ENCODE measurements at regions not wholly inside any gene's neighbourhood (a gene's known extent, or its start where the extent isn't known, plus 50 kb on each side); places are given as distances from the start of the nearest gene placed in this dataset.

- H3K27me3 ChIP-seq (ENCODE audit: insufficient read depth, low read length): no peaks in the 10 kb centered on the region
- H2AFZ ChIP-seq (ENCODE audit: low read depth, low read length): no peak overlapping the region
- no peaks in the 10 kb centered on the region for H3K36me3 ChIP-seq (ENCODE audit: insufficient read depth, low read length)
- no peak overlapping the region for H3K4me3 ChIP-seq (ENCODE audit: low read length)
- H3K4me1 ChIP-seq (ENCODE audit: insufficient read depth, low read length): peaks cover 14% of the 10 kb centered on the region
- H3K9me3 ChIP-seq (ENCODE audit: low read length): no peaks in the 10 kb centered on the region
Observed at GRCh38 chr13:34815526-34815925, 126.5 kb upstream of the NBEA start.

DNA sequence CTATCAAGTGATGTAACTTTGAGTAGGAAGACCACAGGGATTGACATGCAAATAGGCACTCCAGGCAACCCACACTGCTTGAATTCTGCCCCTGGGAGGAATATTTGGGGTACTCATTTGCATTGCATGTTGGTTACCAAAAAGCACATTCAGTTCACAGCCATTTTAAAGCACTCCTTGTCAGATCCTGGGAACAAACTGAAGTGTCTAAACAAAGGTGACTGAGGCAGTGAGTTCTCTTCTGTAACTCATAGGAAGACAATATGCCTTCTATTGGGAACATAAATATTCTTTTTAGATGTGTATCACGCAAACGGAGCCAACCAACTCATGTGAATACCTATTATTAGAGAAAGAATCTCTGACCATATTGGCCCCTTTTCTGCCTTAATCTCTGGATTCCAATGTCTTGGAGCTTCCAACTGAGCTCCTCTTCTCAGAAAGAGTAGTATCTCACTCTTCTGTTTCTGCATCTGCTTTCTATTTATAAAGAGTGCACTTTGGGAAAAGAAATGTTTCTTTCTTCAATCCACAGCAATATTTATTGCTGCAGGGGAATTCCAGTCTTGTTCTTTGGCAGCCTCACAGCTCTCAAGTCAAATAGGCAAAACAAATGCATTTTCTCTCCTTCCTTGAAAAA is 125.7 kb upstream of the NBEA start:
- Histone ChIP-seq H3K4me1 (ENCODE audit: insufficient read depth, low read length) (peaks cover 14% of the 10 kb centered on the region), H3K36me3 (ENCODE audit: insufficient read depth, low read length) (no peaks in the 10 kb centered on the region), H3K27me3 (ENCODE audit: insufficient read depth, low read length) (no peaks in the 10 kb centered on the region), H3K9me3 (ENCODE audit: low read length) (no peaks in the 10 kb centered on the region), H3K4me3 (ENCODE audit: low read length) (no peak overlapping the region), H2AFZ (ENCODE audit: low read depth, low read length) (no peak overlapping the region)

- Histone ChIP-seq H3K4me1 (ENCODE audit: insufficient read depth, low read length) (peaks cover 14% of the 10 kb centered on the region), H3K27me3 (ENCODE audit: insufficient read depth, low read length) (no peaks in the 10 kb centered on the region), H3K9me3 (ENCODE audit: low read length) (no peaks in the 10 kb centered on the region), H3K36me3 (ENCODE audit: insufficient read depth, low read length) (no peaks in the 10 kb centered on the region), H3K4me3 (ENCODE audit: low read length) (no peak overlapping the region), H2AFZ (ENCODE audit: low read depth, low read length) (no peak overlapping the region)
Observed at GRCh38 chr13:34816908-34817665, 125.0 kb upstream of the NBEA start.

- Histone ChIP-seq H3K27me3 (ENCODE audit: insufficient read depth, low read length) (no peaks in the 10 kb centered on the region), H3K4me3 (ENCODE audit: low read length) (no peak overlapping the region), H3K9me3 (ENCODE audit: low read length) (no peaks in the 10 kb centered on the region), H2AFZ (ENCODE audit: low read depth, low read length) (no peak overlapping the region), H3K36me3 (ENCODE audit: insufficient read depth, low read length) (no peaks in the 10 kb centered on the region), H3K4me1 (ENCODE audit: insufficient read depth, low read length) (no peaks in the 10 kb centered on the region)
Observed at GRCh38 chr13:34822650-34823049, 119.4 kb upstream of the NBEA start.

DNA sequence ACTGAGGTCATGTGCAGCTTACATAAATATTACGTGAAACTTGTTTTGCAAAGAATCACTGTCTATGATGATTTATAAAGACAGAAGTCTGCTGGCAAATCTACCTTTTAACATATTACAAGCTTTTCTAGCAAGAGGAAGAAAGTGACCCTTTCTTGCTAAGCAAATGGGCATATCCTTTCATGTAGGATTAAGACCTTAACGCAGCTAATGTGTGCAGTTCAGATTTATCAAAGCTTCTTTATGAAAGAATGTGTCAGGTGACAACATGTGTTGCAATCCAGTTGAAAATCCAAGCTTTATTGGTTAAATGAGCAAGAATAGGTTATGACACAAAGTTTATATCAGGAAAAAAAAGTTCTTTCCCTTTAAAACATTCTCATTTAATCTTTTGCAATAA is 115.6 kb upstream of the NBEA start:
- Histone ChIP-seq H3K9me3 (ENCODE audit: low read length) (no peaks in the 10 kb centered on the region), H3K4me1 (ENCODE audit: insufficient read depth, low read length) (no peaks in the 10 kb centered on the region), H3K27me3 (ENCODE audit: insufficient read depth, low read length) (no peaks in the 10 kb centered on the region), H3K4me3 (ENCODE audit: low read length) (no peak overlapping the region), H3K36me3 (ENCODE audit: insufficient read depth, low read length) (no peaks in the 10 kb centered on the region), H2AFZ (ENCODE audit: low read depth, low read length) (no peak overlapping the region)

- Histone ChIP-seq H3K4me1 (ENCODE audit: insufficient read depth, low read length) (no peaks in the 10 kb centered on the region), H3K4me3 (ENCODE audit: low read length) (no peak overlapping the region), H3K36me3 (ENCODE audit: insufficient read depth, low read length) (no peaks in the 10 kb centered on the region)
Observed at GRCh38 chr13:34833562-34834182, 108.4 kb upstream of the NBEA start.

DNA sequence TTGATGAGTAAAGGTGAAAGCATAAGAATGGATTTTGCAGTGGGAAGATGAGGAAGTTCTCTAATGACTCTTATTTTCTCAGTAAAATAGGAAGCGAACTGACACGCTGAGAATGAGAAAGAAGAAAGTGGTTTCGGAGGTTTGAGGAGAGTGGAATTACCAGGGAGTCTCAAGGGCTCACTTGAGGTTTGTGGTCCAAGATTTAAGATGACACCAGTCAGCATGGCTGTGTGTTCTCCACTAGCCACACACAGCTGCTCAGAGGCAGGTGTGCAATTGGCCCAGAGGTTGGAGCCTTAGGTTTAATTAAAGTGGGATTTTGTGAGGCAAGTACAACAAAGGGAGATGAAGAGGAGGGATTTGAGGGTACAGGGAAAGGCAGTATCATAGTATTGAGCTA is 99.6 kb upstream of the NBEA start:
- Histone ChIP-seq H3K36me3 (ENCODE audit: insufficient read depth, low read length) (no peaks in the 10 kb centered on the region), H3K4me3 (ENCODE audit: low read length) (no peak overlapping the region), H2AFZ (ENCODE audit: low read depth, low read length) (no peak overlapping the region), H3K4me1 (ENCODE audit: insufficient read depth, low read length) (no peaks in the 10 kb centered on the region), H3K9me3 (ENCODE audit: low read length) (no peaks in the 10 kb centered on the region), H3K27me3 (ENCODE audit: insufficient read depth, low read length) (no peaks in the 10 kb centered on the region)

More at GRCh38 chr13:34833562-34834182, 108.4 kb upstream of the NBEA start:
- no peaks in the 10 kb centered on the region for H3K27me3 ChIP-seq (ENCODE audit: insufficient read depth, low read length)
- H3K9me3 ChIP-seq (ENCODE audit: low read length): no peaks in the 10 kb centered on the region
- no peak overlapping the region for H2AFZ ChIP-seq (ENCODE audit: low read depth, low read length)

DNA sequence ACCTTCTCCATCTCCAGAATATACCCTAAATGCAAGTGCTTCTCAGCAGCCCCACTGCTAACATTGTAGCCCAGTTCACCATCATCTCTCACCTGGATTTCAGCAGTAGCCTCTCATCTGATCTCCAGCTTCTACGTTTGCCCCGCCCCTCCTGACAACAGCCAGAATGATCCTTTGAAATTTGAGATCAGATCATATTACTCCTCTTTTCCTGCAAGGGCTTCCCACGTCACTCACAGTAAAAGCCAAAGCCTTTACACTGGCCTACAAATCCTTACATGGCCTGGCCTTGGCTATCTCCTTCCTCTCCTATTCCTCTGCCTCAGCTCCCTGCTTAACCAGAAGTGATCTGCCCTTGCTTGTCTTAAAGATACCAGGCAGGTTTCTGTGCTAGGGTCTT is 94.3 kb upstream of the NBEA start:
- Histone ChIP-seq H3K9me3 (ENCODE audit: low read length) (no peaks in the 10 kb centered on the region), H3K36me3 (ENCODE audit: insufficient read depth, low read length) (no peaks in the 10 kb centered on the region), H2AFZ (ENCODE audit: low read depth, low read length) (no peak overlapping the region), H3K27me3 (ENCODE audit: insufficient read depth, low read length) (no peaks in the 10 kb centered on the region), H3K4me3 (ENCODE audit: low read length) (no peak overlapping the region), H3K4me1 (ENCODE audit: insufficient read depth, low read length) (no peaks in the 10 kb centered on the region)

- Histone ChIP-seq H3K36me3 (ENCODE audit: insufficient read depth, low read length) (no peaks in the 10 kb centered on the region), H3K4me3 (ENCODE audit: low read length) (no peak overlapping the region), H2AFZ (ENCODE audit: low read depth, low read length) (no peak overlapping the region), H3K27me3 (ENCODE audit: insufficient read depth, low read length) (no peaks in the 10 kb centered on the region), H3K4me1 (ENCODE audit: insufficient read depth, low read length) (no peaks in the 10 kb centered on the region), H3K9me3 (ENCODE audit: low read length) (no peaks in the 10 kb centered on the region)
Observed at GRCh38 chr13:34849406-34849805, 92.7 kb upstream of the NBEA start.

GRCh38 chr13:34853161-34853560 is 88.9 kb upstream of the NBEA start:
- Histone ChIP-seq H3K4me1 (ENCODE audit: insufficient read depth, low read length) (no peaks in the 10 kb centered on the region), H2AFZ (ENCODE audit: low read depth, low read length) (no peak overlapping the region), H3K36me3 (ENCODE audit: insufficient read depth, low read length) (no peaks in the 10 kb centered on the region), H3K9me3 (ENCODE audit: low read length) (no peaks in the 10 kb centered on the region), H3K4me3 (ENCODE audit: low read length) (no peak overlapping the region), H3K27me3 (ENCODE audit: insufficient read depth, low read length) (peaks cover 2% of the 10 kb centered on the region)

DNA sequence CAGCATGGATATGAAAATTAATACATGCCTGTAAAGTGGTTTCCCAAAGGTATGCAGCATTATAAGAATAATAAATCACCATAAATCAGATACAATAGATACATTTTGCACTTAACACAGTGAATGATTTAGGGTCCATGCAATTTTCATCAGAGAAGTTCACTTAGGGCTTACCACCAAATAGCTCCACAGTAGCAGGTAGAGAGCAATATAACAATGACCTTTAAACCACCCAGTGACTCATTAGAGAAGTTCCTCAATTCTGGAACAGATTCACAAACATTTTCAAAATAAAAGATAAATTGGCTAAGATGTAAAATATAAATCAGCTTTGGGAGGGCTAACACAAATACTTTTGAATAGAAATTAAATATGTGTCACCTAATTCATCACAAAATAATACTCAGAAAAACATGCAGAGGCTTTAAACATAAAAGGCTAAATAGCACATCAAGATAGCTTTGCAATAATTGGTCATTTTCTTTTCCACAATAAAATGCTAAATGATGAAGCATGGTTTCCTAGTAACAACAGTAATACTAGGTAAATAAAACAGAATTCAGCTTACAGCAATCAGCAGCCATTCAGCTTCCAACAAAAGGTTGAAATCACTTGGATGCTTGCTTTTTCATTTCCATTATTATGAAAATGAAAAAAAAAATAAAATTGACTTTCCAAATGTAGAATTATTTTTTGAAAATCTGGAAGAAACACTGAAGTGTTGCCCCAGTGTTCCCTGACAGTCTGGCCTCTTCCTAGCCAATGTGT is 84.3 kb upstream of the NBEA start:
- Histone ChIP-seq H3K4me3 (ENCODE audit: low read length) (no peak overlapping the region), H3K9me3 (ENCODE audit: low read length) (no peaks in the 10 kb centered on the region), H2AFZ (ENCODE audit: low read depth, low read length) (no peak overlapping the region), H3K36me3 (ENCODE audit: insufficient read depth, low read length) (no peaks in the 10 kb centered on the region), H3K27me3 (ENCODE audit: insufficient read depth, low read length) (peaks cover 2% of the 10 kb centered on the region), H3K4me1 (ENCODE audit: insufficient read depth, low read length) (no peaks in the 10 kb centered on the region)

DNA sequence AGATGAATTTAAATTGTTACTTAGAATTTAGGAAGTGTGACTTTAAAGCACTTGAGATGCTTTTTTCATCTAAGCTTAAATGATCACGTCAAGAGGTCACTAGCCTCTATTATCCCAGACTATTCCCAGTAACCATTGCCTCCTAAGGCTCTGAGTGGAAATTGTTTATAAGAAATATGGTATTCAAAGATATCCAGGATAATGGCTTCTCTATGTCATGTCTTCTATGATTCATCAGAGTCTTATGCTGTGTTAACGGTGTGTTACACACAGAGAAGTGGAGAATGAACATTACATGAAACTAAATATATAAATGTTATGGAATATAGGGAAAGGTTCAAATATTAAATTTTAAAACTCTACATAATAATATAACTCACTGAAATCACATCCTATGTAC is 79.8 kb upstream of the NBEA start:
- no peak overlapping the region for H2AFZ ChIP-seq (ENCODE audit: low read depth, low read length)
- peaks cover 4% of the 10 kb centered on the region for H3K4me1 ChIP-seq (ENCODE audit: insufficient read depth, low read length)
- no peak overlapping the region for H3K4me3 ChIP-seq (ENCODE audit: low read length)
- no peaks in the 10 kb centered on the region for H3K27me3 ChIP-seq (ENCODE audit: insufficient read depth, low read length)
- H3K36me3 ChIP-seq (ENCODE audit: insufficient read depth, low read length): no peaks in the 10 kb centered on the region
- H3K9me3 ChIP-seq (ENCODE audit: low read length): no peaks in the 10 kb centered on the region

GRCh38 chr13:34862716-34863115 is 79.4 kb upstream of the NBEA start:
- peaks cover 4% of the 10 kb centered on the region for H3K4me1 ChIP-seq (ENCODE audit: insufficient read depth, low read length)
- H3K4me3 ChIP-seq (ENCODE audit: low read length): no peak overlapping the region
- H3K27me3 ChIP-seq (ENCODE audit: insufficient read depth, low read length): no peaks in the 10 kb centered on the region

More at GRCh38 chr13:34862716-34863115, 79.4 kb upstream of the NBEA start:
- Histone ChIP-seq H2AFZ (ENCODE audit: low read depth, low read length) (no peak overlapping the region), H3K36me3 (ENCODE audit: insufficient read depth, low read length) (no peaks in the 10 kb centered on the region), H3K9me3 (ENCODE audit: low read length) (no peaks in the 10 kb centered on the region)

All from neuron (in vitro differentiated cells).